ENCODE measurements at regions not wholly inside any gene's neighbourhood (a gene's known extent, or its start where the extent isn't known, plus 50 kb on each side); places are given as distances from the start of the nearest gene placed in this dataset.

DNA sequence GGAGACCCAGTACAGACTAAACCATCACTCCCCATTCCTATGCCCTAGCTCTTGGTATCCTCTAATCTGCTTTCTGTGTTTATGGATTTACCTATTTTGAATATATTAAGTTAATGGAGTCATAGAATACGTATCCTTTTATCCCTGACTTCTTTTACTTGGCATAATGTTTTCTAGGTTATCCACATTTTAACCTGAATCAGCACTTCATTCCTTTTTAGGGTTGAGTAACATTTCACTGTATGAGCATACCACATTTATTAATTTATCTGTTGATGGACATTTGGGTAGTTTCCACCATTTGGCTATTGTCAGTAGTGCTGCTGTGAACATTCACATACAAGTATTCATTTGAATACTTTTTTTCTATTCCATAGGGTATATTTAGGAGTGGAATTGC lies 157.3 kb upstream of the CTNNA2 start:
- intact Hi-C loops (cut with DNase I) = no loop called here
- TF ChIP-seq, protein P1, sequence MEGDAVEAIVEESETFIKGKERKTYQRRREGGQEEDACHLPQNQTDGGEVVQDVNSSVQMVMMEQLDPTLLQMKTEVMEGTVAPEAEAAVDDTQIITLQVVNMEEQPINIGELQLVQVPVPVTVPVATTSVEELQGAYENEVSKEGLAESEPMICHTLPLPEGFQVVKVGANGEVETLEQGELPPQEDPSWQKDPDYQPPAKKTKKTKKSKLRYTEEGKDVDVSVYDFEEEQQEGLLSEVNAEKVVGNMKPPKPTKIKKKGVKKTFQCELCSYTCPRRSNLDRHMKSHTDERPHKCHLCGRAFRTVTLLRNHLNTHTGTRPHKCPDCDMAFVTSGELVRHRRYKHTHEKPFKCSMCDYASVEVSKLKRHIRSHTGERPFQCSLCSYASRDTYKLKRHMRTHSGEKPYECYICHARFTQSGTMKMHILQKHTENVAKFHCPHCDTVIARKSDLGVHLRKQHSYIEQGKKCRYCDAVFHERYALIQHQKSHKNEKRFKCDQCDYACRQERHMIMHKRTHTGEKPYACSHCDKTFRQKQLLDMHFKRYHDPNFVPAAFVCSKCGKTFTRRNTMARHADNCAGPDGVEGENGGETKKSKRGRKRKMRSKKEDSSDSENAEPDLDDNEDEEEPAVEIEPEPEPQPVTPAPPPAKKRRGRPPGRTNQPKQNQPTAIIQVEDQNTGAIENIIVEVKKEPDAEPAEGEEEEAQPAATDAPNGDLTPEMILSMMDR (IDR thresholded peaks at IDR 0.05) = no peak
- DNase-seq (no peak), ATAC-seq (no peak)
- H3K27me3 ChIP-seq = no peaks in the 10 kb centered on the region
- H3K4me3 ChIP-seq = no peak overlapping the region
- H3K36me3 ChIP-seq = no peaks in the 10 kb centered on the region
- no peaks in the 10 kb centered on the region for H3K4me1 ChIP-seq
- no peak overlapping the region for H3K27ac ChIP-seq
- no peaks in the 10 kb centered on the region for H3K9me3 ChIP-seq

DNA sequence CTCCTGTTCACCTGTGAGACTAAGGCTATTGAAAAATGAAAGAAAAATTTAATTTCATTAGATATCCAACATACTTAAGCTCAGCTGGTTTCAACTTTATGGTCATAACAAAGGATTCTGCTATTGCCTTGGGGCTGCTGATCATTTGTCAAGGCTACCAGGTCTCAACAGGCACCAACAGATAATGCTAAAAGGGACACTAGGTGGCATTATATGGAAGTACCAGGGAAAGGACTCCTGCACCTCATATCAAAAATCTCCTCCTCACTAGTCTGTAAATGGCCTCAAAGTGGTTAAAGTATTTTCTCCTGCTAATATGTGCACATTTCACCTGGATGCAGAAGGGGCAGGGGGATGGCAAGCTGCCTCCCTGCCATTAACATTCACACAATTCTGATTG lies 167.9 kb upstream of the REG3A start:
- TF ChIP-seq, protein P1 (IDR thresholded peaks at IDR 0.05) = no peak
- no peaks in the 10 kb centered on the region for H3K36me3 ChIP-seq
- H3K4me3 ChIP-seq = no peak overlapping the region
- no peak for DNase-seq
- H3K4me1 ChIP-seq = no peaks in the 10 kb centered on the region
- ATAC-seq = no peak
- intact Hi-C loops (cut with DNase I) = no loop called here
- H3K27me3 ChIP-seq = no peaks in the 10 kb centered on the region
- no peak overlapping the region for H3K27ac ChIP-seq
- no peaks in the 10 kb centered on the region for H3K9me3 ChIP-seq

DNA sequence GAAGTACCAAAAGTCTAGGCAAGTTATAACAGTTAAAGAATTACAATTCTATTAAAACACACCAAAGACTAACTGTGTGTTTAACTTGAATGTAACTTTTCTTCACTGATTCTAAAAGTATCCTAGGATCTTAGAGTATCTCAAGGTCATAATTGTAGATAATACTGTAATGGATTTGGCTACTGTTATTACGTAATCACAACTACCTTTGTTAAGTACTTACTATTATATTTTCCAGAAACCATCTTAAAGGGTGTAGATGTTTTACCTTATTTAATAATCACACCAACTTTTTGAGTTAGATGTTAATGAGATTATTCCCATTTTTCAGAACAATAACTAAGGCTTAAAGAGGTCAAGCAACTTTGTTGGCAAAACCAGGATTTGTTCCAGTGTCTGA lies 161.3 kb upstream of the REG3A start:
- TF ChIP-seq, protein P1 (IDR thresholded peaks at IDR 0.05) = no peak
- no peak for ATAC-seq

DNA sequence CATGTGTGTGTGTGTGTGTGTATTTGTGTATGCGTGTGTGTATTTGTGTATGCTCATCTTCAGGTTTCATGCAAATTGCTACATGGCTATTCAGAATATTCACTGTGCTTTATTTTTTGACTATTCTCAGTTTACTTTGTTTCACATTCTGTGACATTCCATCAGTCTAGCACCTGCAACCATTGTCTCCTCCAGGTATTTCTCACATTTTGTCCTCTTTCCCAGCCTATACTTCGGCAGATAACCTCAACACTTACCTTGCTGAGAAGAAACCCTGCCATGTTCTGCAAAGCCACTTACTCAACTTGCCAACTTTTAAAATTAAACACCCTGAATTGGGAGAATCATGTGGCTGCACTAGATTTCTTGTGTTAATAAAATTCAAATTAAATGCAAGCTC lies 135.4 kb upstream of the REG3A start:
- no peak overlapping the region for H3K27ac ChIP-seq
- no peaks in the 10 kb centered on the region for H3K36me3 ChIP-seq
- no peak overlapping the region for H3K4me3 ChIP-seq
- DNase-seq (no peak), ATAC-seq (no peak)
- no peaks in the 10 kb centered on the region for H3K27me3 ChIP-seq
- no peaks in the 10 kb centered on the region for H3K9me3 ChIP-seq
- no peaks in the 10 kb centered on the region for H3K4me1 ChIP-seq
- intact Hi-C loops (cut with DNase I) = no loop called here
- TF ChIP-seq, protein P1 (IDR thresholded peaks at IDR 0.05) = no peak

More for the DNA sequence above, 161.3 kb upstream of the REG3A start:
- intact Hi-C loops (cut with DNase I) = no loop called here
- no peak overlapping the region for H3K4me3 ChIP-seq
- H3K27me3 ChIP-seq = no peaks in the 10 kb centered on the region
- H3K4me1 ChIP-seq = no peaks in the 10 kb centered on the region
- no peaks in the 10 kb centered on the region for H3K36me3 ChIP-seq
- H3K27ac ChIP-seq = no peak overlapping the region
- no peak for DNase-seq
- H3K9me3 ChIP-seq = no peaks in the 10 kb centered on the region

DNA sequence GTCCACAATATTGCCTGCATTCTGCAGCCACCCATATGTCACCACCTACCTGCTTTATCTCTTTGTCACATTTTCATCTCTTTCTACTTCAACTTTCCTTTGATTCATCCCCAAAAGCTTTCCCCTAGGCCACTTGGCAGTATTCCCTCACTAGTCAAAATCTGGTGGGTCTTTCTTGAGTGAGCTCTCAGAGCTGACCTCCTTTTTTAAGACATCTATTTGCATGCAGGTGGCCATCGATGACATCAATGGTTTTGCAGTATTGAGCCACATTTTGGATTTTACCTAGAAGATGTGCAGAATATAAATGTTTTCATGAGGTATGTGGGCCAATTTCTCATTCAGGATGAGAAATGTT lies 133.4 kb upstream of the REG3A start:
- H3K4me1 ChIP-seq = no peaks in the 10 kb centered on the region
- ATAC-seq = no peak
- H3K4me3 ChIP-seq = no peak overlapping the region
- no peak for DNase-seq
- no peaks in the 10 kb centered on the region for H3K36me3 ChIP-seq
- intact Hi-C loops (cut with DNase I) = no loop called here
- H3K9me3 ChIP-seq = no peaks in the 10 kb centered on the region
- TF ChIP-seq, protein P1 (IDR thresholded peaks at IDR 0.05) = no peak
- no peak overlapping the region for H3K27ac ChIP-seq
- H3K27me3 ChIP-seq = no peaks in the 10 kb centered on the region

DNA sequence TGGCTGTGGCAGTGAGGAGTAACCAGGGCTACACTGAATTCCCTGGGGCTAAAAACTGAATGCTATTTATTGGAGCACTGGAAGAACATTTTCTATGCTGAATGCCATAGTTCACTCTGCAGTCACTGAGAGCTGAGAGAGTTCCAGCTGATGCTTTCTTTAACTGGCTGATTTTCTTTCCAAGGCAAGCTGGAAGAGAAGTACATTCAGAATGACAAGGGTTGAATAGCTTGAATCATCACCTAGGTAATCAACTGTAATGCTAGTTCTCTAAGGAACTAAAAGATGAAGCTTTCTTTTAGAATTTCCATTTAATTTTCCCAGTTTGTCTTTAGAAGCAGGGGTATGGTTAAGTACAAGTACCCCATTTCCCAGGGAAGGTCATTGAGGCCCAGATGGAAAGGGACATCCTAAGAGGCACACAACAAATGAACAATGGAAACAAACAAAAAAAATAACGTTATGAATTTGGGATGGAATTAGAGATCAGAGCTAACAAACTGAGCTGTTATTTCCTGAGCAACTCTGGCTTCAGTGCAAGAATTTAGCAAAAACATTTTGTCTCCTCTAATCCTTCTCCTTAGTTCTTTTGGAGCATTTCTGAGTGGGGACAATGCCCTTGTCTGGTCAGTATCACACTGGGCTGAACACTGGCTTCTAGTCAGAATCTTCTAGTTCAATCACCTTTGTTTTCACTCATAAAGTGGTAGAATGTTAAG lies 132.8 kb upstream of the REG3A start:
- Histone ChIP-seq H3K4me3 (no peak overlapping the region), H3K27ac (no peak overlapping the region), H3K36me3 (no peaks in the 10 kb centered on the region), H3K27me3 (no peaks in the 10 kb centered on the region), H3K9me3 (no peaks in the 10 kb centered on the region), H3K4me1 (no peaks in the 10 kb centered on the region)
- TF ChIP-seq, protein P1 (IDR thresholded peaks at IDR 0.05) = no peak
- ATAC-seq (no peak), DNase-seq (no peak)
- intact Hi-C loops (cut with DNase I) = no loop called here
